Erythroblast (primary cell): ENCODE measurements at regions not wholly inside any gene's neighbourhood (a gene's known extent, or its start where the extent isn't known, plus 50 kb on each side); places are given as distances from the start of the nearest gene placed in this dataset.
"Not testable (repeated sequence)": the region's sequence is repeated elsewhere in the genome, so short reads cannot be mapped to it uniquely, and the experiment has no call there.

ENCODE experiments used
- DNase-seq, 2 experiments: peaks; one replicate each; lab custom pipeline; 2025; lab: John Stamatoyannopoulos, UW
- GATA1 ChIP-seq: IDR thresholded peaks from 2 replicates; pipeline ENCODE4 v1.6.1; 2011; ENCODE audit warnings: low read depth, mild to moderate bottlenecking, control low read depth, low read length, moderate library complexity
- POLR2A ChIP-seq: IDR thresholded peaks from 2 replicates; pipeline ENCODE4 v1.6.1; 2011; ENCODE audit warnings: mild to moderate bottlenecking, low read length

GRCh38 chr2:225889452-225889851 lies 489.9 kb downstream of the NYAP2 start:
- DNase-seq = peak; percentile 1 to 32
- TF ChIP-seq GATA1 = no peak
- no peak for TF ChIP-seq POLR2A

DNA sequence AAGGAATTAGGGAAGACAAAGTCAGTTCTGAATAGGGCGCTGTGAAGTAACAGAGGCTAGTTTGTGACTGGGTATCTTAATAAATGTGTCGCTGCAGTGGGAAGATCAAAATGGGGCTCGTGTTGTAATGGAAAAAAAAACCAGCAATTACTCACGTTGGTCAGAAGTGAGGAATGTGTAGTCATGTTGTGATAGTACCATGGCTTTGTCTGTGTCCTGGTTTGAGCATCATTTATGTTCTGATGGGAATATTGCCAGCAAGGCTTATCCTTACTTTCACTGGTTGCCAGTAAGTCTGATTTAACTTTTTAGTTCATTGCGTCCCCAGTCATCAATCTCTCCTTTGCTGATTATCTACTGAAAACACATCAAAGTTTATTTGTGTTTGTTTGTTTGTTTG lies 467.6 kb downstream of the NYAP2 start:
- TF ChIP-seq GATA1 (no peak), POLR2A (no peak)
- no peak for DNase-seq

- no peak for DNase-seq
- no peak for TF ChIP-seq GATA1
- no peak for TF ChIP-seq POLR2A
Observed at GRCh38 chr2:225865468-225865867, 466.0 kb downstream of the NYAP2 start.

- TF ChIP-seq GATA1 (no peak), POLR2A (no peak)
- no peak for DNase-seq
Observed at GRCh38 chr2:225864394-225864793, 464.9 kb downstream of the NYAP2 start.

- DNase-seq = no peak
- TF ChIP-seq POLR2A (no peak), GATA1 (no peak)
Observed at GRCh38 chr2:225842939-225843338, 443.4 kb downstream of the NYAP2 start.

DNA sequence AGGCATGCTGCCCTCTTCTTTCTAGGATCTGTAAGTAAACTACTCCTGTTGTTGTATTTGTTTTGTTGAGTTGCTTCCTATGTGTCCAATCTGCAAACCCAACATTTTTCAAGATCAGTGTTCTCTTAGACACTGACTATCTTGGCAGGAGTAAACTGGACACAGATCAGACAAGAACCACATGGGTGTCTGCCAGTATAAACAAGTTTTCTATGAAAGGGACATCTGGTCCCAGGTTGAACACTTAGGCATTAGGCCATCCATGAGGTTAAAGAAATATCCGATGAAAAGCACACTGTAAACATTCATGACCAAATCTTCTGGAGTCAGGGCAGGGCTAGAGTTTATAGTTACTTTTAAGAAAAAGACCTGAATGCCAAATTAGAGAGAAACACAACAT lies 441.8 kb downstream of the NYAP2 start:
- DNase-seq = no peak
- TF ChIP-seq GATA1 (no peak), POLR2A (no peak)

DNA sequence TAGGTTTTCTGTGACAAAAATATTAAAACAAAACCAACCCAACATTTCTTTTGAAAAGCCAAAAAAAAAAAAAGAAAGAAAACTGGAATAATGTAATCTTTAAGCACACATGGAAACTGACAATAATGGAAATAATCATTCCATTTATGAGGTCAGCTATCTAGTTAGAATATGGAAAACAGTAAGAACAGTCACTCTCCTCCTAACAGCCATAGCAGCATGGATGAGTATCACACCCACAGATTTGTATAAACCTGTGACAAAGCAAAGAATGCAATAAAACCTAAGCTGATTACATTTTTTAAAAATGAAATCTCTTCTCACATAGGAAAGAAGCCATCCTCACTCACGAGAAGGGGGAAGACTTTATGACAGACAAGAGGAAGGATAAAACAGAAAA lies 437.8 kb downstream of the NYAP2 start:
- DNase-seq = no peak
- TF ChIP-seq GATA1 (no peak), POLR2A (no peak)

DNA sequence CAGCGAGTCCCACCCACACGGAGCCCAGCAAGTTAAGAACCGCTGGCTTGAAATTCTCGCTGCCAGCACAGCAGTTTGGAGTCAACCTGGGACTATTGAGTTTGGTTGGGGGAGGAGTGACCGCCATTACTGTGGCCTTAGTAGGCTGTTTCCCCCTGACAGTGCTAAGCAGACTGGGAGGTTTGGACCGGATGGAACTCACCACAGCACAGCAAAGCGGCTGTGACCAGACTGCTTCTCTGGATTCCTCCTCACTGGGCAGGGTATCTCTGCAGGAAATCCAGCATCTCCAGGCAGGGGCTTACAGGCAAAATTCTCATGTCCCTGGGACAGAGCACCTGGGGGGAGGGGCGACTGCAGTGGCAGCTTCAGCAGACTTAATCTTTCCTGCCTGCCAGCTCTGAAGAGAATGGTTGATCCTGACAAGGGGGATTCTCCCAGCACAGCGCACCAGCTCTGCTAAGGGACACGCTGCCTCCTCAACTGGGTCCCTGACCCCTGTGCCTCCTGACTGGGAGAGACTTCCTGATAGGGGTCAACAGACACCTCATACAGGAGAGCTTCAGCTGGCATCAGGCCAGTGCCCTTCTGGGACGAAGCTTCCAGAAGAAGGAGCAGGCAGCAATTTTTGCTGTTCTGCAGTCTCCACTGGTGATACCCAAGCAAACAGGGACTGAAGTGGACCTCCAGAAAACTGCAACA lies 425.4 kb downstream of the NYAP2 start:
- no peak for TF ChIP-seq GATA1
- TF ChIP-seq POLR2A = no peak
- DNase-seq = no peak

DNA sequence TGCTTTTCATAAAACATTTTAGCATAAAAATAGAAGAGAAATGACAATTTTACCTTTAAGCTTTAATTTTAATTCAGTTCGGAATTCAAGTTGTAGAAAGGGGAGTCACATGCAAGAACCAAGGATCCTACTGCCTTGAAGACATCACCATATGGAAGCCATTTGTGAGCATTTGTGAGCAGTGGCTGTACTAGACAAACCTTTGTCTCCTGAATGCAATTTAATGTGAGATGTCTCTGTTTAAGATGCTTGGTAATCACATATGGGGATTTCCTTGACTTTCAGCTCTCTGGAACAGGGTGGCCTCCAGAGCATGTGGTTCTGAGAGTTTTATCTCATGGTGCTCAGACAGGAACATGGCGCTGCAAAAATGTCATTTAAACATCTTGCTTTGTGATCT lies 421.8 kb downstream of the NYAP2 start:
- TF ChIP-seq GATA1 (no peak), POLR2A (no peak)
- DNase-seq = no peak

- no peak for DNase-seq
- TF ChIP-seq GATA1 (no peak), POLR2A (no peak)
Observed at GRCh38 chr2:225820826-225821225, 421.3 kb downstream of the NYAP2 start.

- TF ChIP-seq GATA1 (no peak), POLR2A (no peak)
- no peak for DNase-seq
Observed at GRCh38 chr2:225814554-225814953, 415.0 kb downstream of the NYAP2 start.

DNA sequence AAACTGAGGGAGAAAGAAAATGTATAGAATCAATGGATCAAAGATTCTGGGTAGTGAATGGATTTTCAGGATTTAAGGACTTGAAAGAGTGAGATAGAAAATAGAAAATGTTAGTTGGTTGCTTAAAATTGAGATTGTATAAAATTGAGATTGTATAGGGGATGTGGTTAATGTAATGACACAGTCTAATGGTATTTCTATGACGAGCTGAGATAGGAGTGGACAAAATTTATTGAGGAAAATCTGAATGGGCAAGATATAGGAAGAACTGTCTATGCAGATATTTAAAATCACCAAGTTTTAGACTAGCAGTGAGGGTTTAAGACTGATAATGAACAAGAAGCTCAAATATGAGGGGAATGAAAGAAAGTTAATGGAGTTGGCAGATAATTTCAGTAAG lies 406.6 kb downstream of the NYAP2 start:
- TF ChIP-seq POLR2A (no peak), GATA1 (no peak)
- DNase-seq = no peak

DNA sequence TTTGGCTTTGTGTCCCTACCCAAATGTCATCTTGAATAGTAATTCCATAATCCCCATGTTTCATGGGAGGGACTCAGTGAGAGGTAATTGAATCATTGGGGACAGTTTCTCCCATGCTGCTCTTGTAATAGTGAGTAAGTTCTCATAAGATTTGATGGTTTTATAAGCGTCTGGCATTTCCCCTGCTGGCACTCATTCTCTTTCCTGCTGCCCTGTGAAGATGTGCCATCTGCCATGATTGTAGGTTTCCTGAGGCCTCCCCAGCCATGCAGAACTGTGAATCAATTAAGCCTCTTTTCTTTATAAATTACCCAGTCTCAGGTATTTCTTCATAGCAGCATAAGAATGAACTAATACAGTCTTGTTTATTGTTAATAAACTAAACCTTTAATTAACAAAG lies 402.6 kb downstream of the NYAP2 start:
- DNase-seq = not testable (repeated sequence)

DNA sequence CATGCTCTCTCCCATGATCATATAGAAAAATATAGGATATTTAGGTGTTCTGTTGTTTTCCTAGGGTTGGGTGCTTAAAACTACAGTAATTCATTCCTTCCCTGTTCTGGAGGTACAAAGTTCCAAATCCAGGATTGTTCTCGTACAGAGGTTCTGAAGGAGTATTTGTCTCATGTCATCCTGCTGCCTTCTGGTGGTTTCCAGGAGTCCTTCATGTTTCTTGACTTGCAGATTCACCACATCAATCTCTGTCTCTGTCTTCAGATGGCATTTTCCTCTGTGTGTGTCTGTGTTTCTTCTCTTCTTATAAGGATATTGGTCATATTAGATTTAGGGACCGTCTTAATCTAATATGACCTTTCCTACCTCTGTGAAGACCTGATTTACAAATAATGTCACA lies 397.9 kb downstream of the NYAP2 start:
- TF ChIP-seq POLR2A = no peak
- no peak for TF ChIP-seq GATA1

GRCh38 chr2:225794652-225795400 lies 395.3 kb downstream of the NYAP2 start:
- TF ChIP-seq GATA1 (no peak), POLR2A (no peak)

More for the DNA sequence above, 397.9 kb downstream of the NYAP2 start:
- DNase-seq = no peak

More at GRCh38 chr2:225794652-225795400, 395.3 kb downstream of the NYAP2 start:
- DNase-seq = no peak
